ENCODE measurements at regions not wholly inside any gene's neighbourhood (a gene's known extent, or its start where the extent isn't known, plus 50 kb on each side); places are given as distances from the start of the nearest gene placed in this dataset.

GRCh38 chr7:136049818-136050461 lies 72.8 kb upstream of the MTPN start:
- H3K4me1 Mint-ChIP-seq: no peaks in the 10 kb centered on the region
- no peak overlapping the region for H3K4me2 ChIP-seq (ENCODE audit: insufficient read depth, insufficient read length, low read length)

More at GRCh38 chr7:136049818-136050461, 72.8 kb upstream of the MTPN start:
- Mint-ChIP-seq H3K9me3 (peaks cover 3 to 7% of the 10 kb centered on the region in 2 experiments; a peak in 3 of 5 replicates), H3K27ac (no peak overlapping the region), H3K27me3 (ENCODE audit: low read depth) (no peaks in the 10 kb centered on the region), H3K36me3 (ENCODE audit: insufficient read depth in 1 of 3, low read depth in 3 of 3) (0 out of 7 replicates have a peak, but pooled peaks cover 0 to 8% (median 0%) of the 10 kb centered on the region in 3 experiments), H3K4me3 (no peak overlapping the region)
- Histone ChIP-seq H4K8ac (replicated peaks; ENCODE audit: insufficient read length, low read depth, low read length) (no peak overlapping the region), H3K56ac (ENCODE audit: insufficient read length, low read depth, low read length) (no peak overlapping the region), H2BK20ac (ENCODE audit: low read depth, low read length, poor library complexity, severe bottlenecking) (no peak overlapping the region), H3K18ac (ENCODE audit: insufficient read length, low read depth, low read length) (no peak overlapping the region), H4K5ac (ENCODE audit: insufficient read length, low read depth, low read length) (no peak overlapping the region), H3K9me3 (ENCODE audit: control insufficient read depth, low read depth, low read length) (no peaks in the 10 kb centered on the region), H3K79me1 (ENCODE audit: insufficient read depth, low read depth, low read length, poor library complexity, severe bottlenecking) (no peaks in the 10 kb centered on the region), H3T11ph (ENCODE audit: low read length) (no peak overlapping the region), H2BK12ac (ENCODE audit: insufficient read length, low read depth, low read length) (no peak overlapping the region), H2AK5ac (ENCODE audit: insufficient read length, low read length) (no peak overlapping the region), H4K91ac (ENCODE audit: insufficient read length, low read depth, low read length) (no peak overlapping the region), H2BK15ac (ENCODE audit: low read depth, low read length) (no peak overlapping the region), H2BK5ac (ENCODE audit: insufficient read length, low read length) (no peak overlapping the region), H3K14ac (ENCODE audit: insufficient read depth, low read length) (no peak overlapping the region), H2AFZ (ENCODE audit: low read length) (no peak overlapping the region), H3K4me1 (ENCODE audit: insufficient read depth, low read length) (no peaks in the 10 kb centered on the region), H3K79me2 (ENCODE audit: insufficient read depth, low read length) (no peaks in the 10 kb centered on the region), H3K23ac (ENCODE audit: insufficient read length, low read depth, low read length) (no peak overlapping the region), H2BK120ac (ENCODE audit: low read depth, low read length, poor library complexity, severe bottlenecking) (no peak overlapping the region), H3K23me2 (ENCODE audit: insufficient read length, low read depth, low read length, poor library complexity, severe bottlenecking) (no peaks in the 10 kb centered on the region), H3K27me3 (ENCODE audit: insufficient read depth, low read length) (no peaks in the 10 kb centered on the region), H4K20me1 (ENCODE audit: control insufficient read depth, insufficient read depth, insufficient read length) (no peaks in the 10 kb centered on the region), H3K27ac (ENCODE audit: insufficient read length, low read depth, low read length) (no peak overlapping the region), H3K9ac (ENCODE audit: extremely low read depth, insufficient read length, low read length) (no peak overlapping the region), H3K4ac (ENCODE audit: low read depth, low read length) (no peak overlapping the region)
- TF ChIP-seq CTCF (conservative IDR thresholded peaks at IDR 0.05): no peak
- 100% methylated on average over 1 of the region's 6 CpGs for WGBS (ENCODE audit: extremely low coverage, insufficient read length, low lambda C conversion rate)
- no peak for DNase-seq
